Prostate gland (tissue), 2 donors: ENCODE measurements at regions not wholly inside any gene's neighbourhood (a gene's known extent, or its start where the extent isn't known, plus 50 kb on each side); places are given as distances from the start of the nearest gene placed in this dataset.

ENCODE experiments used
- POLR2A ChIP-seq: fragments of 450-650 bp; IDR thresholded peaks from one replicate; pipeline ENCODE4 v1.6.1; 2016; ENCODE audit warnings: antibody characterized with exemption, mild to moderate bottlenecking
- POLR2AphosphoS5 ChIP-seq: sonication (generic); formaldehyde crosslinking; IDR thresholded peaks from one replicate; pipeline ENCODE4 v1.6.1; 2017; ENCODE audit warnings: antibody characterized with exemption
- TF ChIP-seq, protein P1 (sequence below), 4 experiments: fragments of 200-600 bp in 2 of 4; fragments of 450-650 bp in 2 of 4; sonication (generic) in 2 of 4; IDR thresholded peaks; 1 replicate in 3 of 4; 2 replicates in 1 of 4; pipeline ENCODE4 v1.5.1; 2016 to 2019; ENCODE audit warnings: antibody characterized with exemption in 4 of 4, mild to moderate bottlenecking in 2 of 4, moderate library complexity in 2 of 4

DNA sequence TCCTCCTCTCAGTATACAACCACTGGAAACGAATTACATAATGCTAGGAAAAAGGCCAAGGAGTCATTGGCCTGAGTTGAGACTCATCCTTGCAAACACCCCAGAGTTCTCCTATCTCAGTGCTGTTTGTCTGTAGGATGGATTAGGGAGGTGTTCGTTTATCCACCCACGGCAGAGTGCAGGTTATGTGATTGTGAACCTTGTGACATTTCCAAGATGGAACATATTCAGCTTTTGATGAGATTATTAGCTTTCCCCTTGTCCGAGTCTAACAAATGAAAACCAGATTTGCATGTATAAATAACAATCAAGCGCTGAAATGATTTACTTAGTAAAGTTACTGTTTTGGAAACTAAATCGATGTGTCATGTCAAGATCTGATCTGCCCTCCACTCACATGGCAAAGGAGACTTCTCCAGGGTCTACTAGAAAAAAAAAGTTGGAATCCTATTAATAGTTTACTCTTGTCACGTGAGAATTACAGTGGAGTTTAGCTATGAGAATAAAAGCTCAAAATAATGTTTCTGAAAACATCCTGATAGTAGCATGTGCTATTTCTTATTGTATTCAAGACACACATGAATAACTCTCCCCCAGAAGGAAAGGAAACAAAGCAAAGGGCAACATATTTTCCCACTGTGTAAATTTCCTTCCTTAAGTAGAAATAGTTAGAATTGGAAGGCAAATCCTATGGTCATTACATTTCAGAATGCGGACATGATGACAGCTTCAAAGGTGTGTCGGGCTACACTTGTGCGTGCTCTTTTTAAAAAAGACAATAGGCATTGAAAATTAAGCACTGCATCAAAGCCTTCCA, 600.4 kb downstream of the EBF1 start:
- TF ChIP-seq, protein P1, sequence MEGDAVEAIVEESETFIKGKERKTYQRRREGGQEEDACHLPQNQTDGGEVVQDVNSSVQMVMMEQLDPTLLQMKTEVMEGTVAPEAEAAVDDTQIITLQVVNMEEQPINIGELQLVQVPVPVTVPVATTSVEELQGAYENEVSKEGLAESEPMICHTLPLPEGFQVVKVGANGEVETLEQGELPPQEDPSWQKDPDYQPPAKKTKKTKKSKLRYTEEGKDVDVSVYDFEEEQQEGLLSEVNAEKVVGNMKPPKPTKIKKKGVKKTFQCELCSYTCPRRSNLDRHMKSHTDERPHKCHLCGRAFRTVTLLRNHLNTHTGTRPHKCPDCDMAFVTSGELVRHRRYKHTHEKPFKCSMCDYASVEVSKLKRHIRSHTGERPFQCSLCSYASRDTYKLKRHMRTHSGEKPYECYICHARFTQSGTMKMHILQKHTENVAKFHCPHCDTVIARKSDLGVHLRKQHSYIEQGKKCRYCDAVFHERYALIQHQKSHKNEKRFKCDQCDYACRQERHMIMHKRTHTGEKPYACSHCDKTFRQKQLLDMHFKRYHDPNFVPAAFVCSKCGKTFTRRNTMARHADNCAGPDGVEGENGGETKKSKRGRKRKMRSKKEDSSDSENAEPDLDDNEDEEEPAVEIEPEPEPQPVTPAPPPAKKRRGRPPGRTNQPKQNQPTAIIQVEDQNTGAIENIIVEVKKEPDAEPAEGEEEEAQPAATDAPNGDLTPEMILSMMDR (IDR thresholded peaks at IDR 0.05): no peak
- no peak for TF ChIP-seq POLR2AphosphoS5
- no peak for TF ChIP-seq POLR2A
